ENCODE measurements at regions not wholly inside any gene's neighbourhood (a gene's known extent, or its start where the extent isn't known, plus 50 kb on each side); places are given as distances from the start of the nearest gene placed in this dataset.
"Not testable (repeated sequence)": the region's sequence is repeated elsewhere in the genome, so short reads cannot be mapped to it uniquely, and the experiment has no call there.

- DNase-seq (ENCODE audit: low spot score), result no peak
These were observed 1169.4 kb upstream of the CELF2 start for GRCh38 chr10:9848278-9848677.

- no peak for DNase-seq (ENCODE audit: low spot score)
These were observed 1168.7 kb upstream of the CELF2 start for GRCh38 chr10:9848981-9849380.

- DNase-seq (ENCODE audit: low spot score), result no peak
These were observed 1167.3 kb upstream of the CELF2 start for GRCh38 chr10:9850415-9850814.

DNA sequence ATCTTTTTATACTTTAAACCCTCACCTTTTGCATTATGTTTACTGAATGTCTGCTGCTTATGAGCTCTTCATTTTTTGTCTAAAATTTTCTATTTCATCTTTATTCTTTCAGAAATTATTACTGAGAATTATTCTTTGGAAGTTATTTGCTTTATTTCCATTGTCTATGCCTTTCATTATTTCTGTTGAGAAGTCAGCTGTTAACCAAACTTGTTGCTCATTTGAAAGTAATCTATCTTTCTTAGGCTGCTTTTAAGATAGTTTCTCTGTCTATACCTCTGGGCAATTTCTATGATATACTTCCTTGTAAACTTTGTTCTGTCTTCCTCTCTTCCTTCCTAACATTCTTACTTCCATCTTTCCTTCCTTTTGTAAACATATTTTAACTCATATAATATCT lies 1165.9 kb upstream of the CELF2 start:
- DNase-seq (ENCODE audit: low spot score), result no peak

DNA sequence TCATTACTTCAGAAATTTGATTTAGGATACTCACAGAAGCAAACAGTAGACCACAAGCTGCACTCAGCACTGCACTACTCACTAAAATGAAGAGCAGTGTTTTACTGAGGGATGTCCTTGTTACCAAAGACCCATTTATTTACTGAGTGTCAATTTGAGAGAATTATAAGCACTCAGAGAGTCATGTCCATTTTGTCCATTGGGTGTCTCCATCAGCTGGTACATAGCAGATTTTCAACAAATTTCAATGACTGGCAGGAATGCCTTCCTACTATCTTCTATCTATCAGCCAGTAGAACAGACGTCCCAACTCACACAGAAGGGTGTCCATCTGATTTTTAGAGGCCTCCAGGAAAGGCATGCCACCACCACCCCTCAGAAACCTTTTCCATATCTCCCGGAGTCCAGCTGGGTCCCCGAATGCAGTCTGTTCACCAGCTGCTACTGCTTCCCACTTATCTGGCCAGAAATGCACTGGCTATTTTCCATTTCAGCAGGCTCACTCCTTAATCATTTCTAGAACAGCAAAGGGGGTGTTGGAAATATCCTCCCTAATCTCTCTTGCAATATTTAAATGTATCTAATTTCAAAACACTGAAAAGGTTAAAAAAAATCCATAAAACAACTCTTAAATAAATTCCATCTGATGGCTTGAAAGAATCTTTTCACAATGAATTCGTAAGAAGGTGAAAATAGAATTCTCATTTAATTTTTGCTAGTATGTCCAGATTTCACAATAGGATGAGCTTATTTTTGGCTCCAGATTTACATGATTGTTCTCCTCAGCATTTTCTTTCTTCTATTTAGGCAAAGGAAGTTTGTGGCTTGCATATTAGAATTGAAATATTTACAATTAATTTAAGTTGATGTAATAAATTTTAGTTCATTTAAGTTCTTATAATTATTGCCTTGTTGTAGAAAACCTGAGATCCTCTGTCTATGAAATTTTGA lies 1164.0 kb upstream of the CELF2 start:
- DNase-seq (ENCODE audit: low spot score), result no peak

DNA sequence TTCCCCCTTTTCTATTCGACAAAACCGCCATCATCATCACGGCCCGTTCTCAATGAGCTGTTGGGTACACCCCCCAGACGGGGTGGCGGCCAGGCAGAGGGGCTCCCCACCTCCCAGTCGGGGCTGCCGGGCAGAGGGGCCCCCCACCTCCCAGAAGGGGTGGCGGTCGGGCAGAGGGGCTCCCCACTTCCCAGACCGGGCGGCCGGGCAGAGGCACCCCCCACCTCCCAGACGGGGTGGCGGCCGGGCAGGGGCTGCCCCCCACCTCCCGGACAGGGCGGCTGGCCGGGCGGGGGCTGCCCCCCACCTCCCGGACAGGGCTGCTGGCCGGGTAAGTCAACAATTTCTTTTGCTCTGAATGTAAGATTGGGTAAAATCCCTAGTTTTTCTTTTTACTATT lies 1162.2 kb upstream of the CELF2 start:
- not testable (repeated sequence) for DNase-seq (ENCODE audit: low spot score)

DNA sequence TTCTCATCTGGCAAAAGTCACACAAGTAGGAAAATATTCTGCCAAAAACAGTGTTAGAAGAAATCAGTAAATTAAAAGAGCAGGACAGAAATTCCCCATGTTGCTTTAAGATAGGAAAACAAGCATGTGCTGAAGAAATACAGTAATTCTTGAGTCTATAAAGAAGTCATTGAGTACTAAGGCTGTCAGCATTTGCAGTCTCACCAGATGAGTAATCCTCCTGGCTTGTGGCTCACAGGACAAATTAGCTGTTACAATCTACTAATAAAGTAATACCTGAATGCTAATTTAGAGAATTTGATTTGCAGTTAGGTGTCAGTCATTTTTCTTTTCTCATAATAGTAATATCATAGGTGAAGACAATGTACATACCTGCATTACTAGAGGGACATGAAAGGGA lies 1158.9 kb upstream of the CELF2 start:
- no peak for DNase-seq (ENCODE audit: low spot score)

- DNase-seq (ENCODE audit: low spot score), result no peak
These were observed 1157.6 kb upstream of the CELF2 start for GRCh38 chr10:9860045-9860444.

GRCh38 chr10:9863559-9864121 lies 1154.0 kb upstream of the CELF2 start:
- DNase-seq (ENCODE audit: low spot score), result no peak

DNA sequence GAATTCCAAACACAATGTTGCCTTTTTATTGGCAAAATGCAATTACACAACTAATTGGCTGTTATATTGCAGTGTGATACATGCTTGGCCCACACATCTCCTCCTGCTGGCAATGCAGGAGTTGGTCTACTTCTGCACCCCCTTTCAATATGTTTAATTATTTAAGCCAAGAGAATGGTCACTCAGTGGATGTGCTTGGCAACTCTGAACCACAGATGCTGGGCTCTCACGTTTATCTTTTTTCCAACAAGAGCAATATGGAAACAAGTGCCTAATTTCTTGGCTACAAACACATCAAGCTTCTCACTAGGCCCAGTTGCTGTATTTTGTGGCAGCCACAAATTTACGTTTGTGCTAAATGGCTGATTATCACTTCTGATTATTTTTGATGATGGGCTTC lies 1149.2 kb upstream of the CELF2 start:
- no peak for DNase-seq (ENCODE audit: low spot score)

- DNase-seq (ENCODE audit: low spot score), result no peak
These were observed 1148.5 kb upstream of the CELF2 start for GRCh38 chr10:9869205-9869604.

GRCh38 chr10:9869606-9870176 lies 1148.0 kb upstream of the CELF2 start:
- DNase-seq (ENCODE audit: low spot score), result no peak

DNA sequence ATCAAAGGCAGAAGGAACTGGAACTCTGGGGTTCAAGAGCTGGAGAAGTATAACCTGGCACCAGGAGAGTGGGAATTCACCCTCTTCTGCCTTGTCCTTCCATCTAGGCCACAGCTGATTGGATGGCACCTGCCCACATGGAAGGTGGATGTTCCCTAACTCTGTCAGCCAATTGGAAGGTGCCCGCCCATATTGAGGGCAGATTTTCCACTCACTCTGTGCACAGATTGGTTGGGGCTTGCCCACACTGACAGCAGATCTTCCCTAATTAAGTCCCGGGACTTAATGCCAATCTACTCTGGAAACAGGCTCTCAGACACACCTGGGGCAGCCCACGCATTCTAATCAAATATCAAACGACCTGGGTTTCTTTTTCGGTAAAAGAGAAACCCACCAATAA lies 1142.3 kb upstream of the CELF2 start:
- no peak for DNase-seq (ENCODE audit: low spot score)

- DNase-seq (ENCODE audit: low spot score), result no peak
These were observed 1139.7 kb upstream of the CELF2 start for GRCh38 chr10:9877978-9878377.

DNA sequence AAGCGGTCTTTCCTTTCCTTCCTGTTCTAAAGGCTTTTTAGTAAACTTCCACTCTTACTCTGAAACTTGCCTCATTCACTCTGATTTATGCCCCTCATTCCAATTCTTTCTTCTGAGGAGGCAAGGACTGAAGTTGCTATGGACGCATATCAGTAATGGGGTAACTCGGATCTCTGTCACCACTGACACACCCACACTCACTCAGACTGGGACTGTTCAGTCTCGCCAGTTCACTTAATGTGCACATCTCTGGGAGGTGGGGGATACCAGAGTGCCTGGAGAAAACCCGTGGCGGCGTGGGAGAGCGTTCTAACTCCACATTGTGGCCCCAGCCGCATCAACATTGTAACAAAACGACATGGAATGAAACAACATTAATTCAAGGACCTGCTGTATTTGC lies 1139.3 kb upstream of the CELF2 start:
- no peak for DNase-seq (ENCODE audit: low spot score)

GRCh38 chr10:9885761-9886160 lies 1131.9 kb upstream of the CELF2 start:
- no peak for DNase-seq (ENCODE audit: low spot score)

GRCh38 chr10:9886772-9887171 lies 1130.9 kb upstream of the CELF2 start:
- DNase-seq (ENCODE audit: low spot score), result no peak

DNA sequence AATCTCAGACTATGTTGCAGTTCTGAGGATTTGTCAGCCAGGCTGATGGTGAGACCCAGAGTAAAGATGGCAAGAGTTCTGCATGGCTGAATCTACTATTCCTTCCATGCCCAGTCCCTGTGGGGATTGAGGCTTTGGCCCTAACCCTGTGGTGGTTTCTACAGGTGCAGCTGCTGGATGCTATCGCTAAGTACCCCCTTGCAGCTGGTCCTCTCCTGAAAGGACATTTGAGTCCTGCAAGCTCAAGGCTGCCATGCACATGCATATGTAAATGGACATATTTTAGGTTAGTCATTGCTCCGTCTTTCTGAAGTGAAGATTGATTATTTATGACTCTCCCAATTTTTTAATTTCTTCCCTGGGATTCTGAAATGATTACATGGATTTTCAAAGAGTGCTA lies 1122.2 kb upstream of the CELF2 start:
- DNase-seq (ENCODE audit: low spot score), result no peak

GRCh38 chr10:9895981-9896380 lies 1121.7 kb upstream of the CELF2 start:
- no peak for DNase-seq (ENCODE audit: low spot score)

- no peak for DNase-seq (ENCODE audit: low spot score)
These were observed 1118.9 kb upstream of the CELF2 start for GRCh38 chr10:9898633-9899395.

- no peak for DNase-seq (ENCODE audit: low spot score)
These were observed 1116.9 kb upstream of the CELF2 start for GRCh38 chr10:9900751-9901150.

DNA sequence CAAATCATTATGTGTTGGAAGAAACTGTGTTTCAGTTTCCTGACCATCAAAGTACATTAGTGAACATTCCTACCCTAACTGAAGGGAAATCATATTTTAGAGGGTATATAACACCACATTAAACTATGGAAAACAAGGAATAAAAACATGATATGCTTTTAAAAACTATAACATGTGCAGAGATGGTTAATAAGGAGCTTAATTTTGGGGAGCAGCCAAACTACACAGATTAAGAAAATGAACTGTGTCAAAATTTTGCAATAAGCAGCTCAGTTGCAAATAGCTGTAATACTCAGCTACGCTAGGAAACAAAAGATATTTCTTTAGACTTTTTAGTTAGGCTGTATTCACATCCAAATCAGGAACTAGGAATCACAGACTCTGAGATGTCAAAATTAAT lies 1115.7 kb upstream of the CELF2 start:
- no peak for DNase-seq (ENCODE audit: low spot score)

DNA sequence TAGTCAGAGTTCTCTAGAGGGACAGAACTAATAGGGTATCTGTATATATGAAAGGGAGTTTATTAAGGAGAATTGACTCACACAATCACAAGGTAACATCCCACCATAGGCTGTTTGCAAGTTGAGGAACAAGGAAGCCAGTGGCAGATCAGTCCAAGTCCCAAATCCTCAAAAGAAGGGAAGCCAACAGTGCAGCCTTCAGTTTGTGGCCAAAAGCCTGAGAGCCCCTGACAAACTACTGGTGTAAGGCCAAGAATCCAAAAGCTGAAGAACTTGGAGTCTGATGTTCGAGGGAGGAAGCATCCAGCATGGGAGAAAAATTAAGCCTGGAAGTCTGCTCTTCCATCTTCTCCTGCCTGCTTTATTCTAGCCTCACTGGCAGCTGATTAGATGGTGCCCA lies 1107.2 kb upstream of the CELF2 start:
- no peak for DNase-seq (ENCODE audit: low spot score)
